T-helper 1 cell (primary cell): ENCODE measurements at regions not wholly inside any gene's neighbourhood (a gene's known extent, or its start where the extent isn't known, plus 50 kb on each side); places are given as distances from the start of the nearest gene placed in this dataset.

Experiments used
- DNase-seq, 5 donors: peaks; one replicate each; pipeline ENCODE4 v3.0.0-alpha.2; 2012 to 2020

- DNase-seq: no peak
These were observed 409.3 kb upstream of the NWD2 start for GRCh38 chr4:36835246-36835645.

- no peak for DNase-seq
These were observed 402.8 kb upstream of the NWD2 start for GRCh38 chr4:36841583-36842326.

- no peak for DNase-seq
These were observed 400.1 kb upstream of the NWD2 start for GRCh38 chr4:36844448-36844847.

GRCh38 chr4:36852856-36853255 lies 391.7 kb upstream of the NWD2 start:
- no peak for DNase-seq

- DNase-seq: no peak
These were observed 390.0 kb upstream of the NWD2 start for GRCh38 chr4:36854554-36854953.

GRCh38 chr4:36863601-36864000 lies 380.9 kb upstream of the NWD2 start:
- DNase-seq: no peak

GRCh38 chr4:36870121-36870520 lies 374.4 kb upstream of the NWD2 start:
- no peak for DNase-seq

- DNase-seq: no peak
These were observed 371.9 kb upstream of the NWD2 start for GRCh38 chr4:36872679-36873078.

GRCh38 chr4:36884151-36884550 lies 360.4 kb upstream of the NWD2 start:
- DNase-seq: no peak

GRCh38 chr4:36891971-36892370 lies 352.6 kb upstream of the NWD2 start:
- DNase-seq: no peak

GRCh38 chr4:36900446-36900987 lies 344.0 kb upstream of the NWD2 start:
- no peak for DNase-seq

GRCh38 chr4:36904823-36905222 lies 339.7 kb upstream of the NWD2 start:
- DNase-seq: no peak

GRCh38 chr4:36914106-36914505 lies 330.4 kb upstream of the NWD2 start:
- no peak for DNase-seq

GRCh38 chr4:36915717-36916116 lies 328.8 kb upstream of the NWD2 start:
- DNase-seq: no peak

GRCh38 chr4:36917413-36917812 lies 327.1 kb upstream of the NWD2 start:
- DNase-seq: no peak

GRCh38 chr4:36919721-36920120 lies 324.8 kb upstream of the NWD2 start:
- DNase-seq: no peak

GRCh38 chr4:36921476-36922216 lies 322.9 kb upstream of the NWD2 start:
- no peak for DNase-seq

GRCh38 chr4:36930562-36931111 lies 313.9 kb upstream of the NWD2 start:
- no peak for DNase-seq

- no peak for DNase-seq
These were observed 300.3 kb upstream of the NWD2 start for GRCh38 chr4:36944232-36944631.

GRCh38 chr4:36961420-36961819 lies 283.1 kb upstream of the NWD2 start:
- DNase-seq: no peak

- DNase-seq: no peak
These were observed 277.6 kb upstream of the NWD2 start for GRCh38 chr4:36966756-36967460.

GRCh38 chr4:36979533-36979932 lies 265.0 kb upstream of the NWD2 start:
- no peak for DNase-seq
